ENCODE measurements at regions not wholly inside any gene's neighbourhood (a gene's known extent, or its start where the extent isn't known, plus 50 kb on each side); places are given as distances from the start of the nearest gene placed in this dataset.

DNA sequence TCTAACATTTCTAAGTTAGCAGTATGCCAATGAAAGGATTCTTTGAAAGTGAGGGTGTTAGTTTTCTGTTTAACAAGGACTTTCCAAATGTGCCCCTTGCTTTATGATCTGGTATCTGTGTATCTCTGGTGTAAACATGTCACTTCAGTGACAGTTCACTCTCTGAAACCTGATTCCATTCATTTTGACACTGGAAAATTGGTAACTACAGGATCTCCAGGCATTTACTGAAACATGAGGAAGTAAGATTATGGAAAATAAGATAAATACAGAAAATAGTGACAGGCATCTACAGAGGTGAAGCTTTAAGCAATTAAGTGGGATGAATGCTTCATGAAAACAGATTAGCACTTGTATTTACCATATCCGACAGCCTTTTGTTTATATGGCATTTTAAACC is 101.6 kb upstream of the MYO16 start:
- Histone ChIP-seq H3K4me3 (ENCODE audit: low read length) (no peak overlapping the region), H3K9me2 (replicated peaks; ENCODE audit: low read length) (no peaks in the 10 kb centered on the region), H3K9me3 (ENCODE audit: low read length) (no peaks in the 10 kb centered on the region), H3K27me3 (ENCODE audit: low read length) (0 out of 2 replicates have a peak, but pooled peaks cover 10% of the 10 kb centered on the region), H4K20me1 (ENCODE audit: low read length) (no peaks in the 10 kb centered on the region), H3K4me1 (ENCODE audit: insufficient read depth, low read length) (no peaks in the 10 kb centered on the region), H3K79me2 (ENCODE audit: low read length) (no peaks in the 10 kb centered on the region), H2AFZ (ENCODE audit: low read length) (no peak overlapping the region), H3K27ac (ENCODE audit: low read length) (no peak overlapping the region), H3K4me2 (ENCODE audit: low read length) (no peak overlapping the region), H3K36me3 (ENCODE audit: low read depth, low read length) (no peaks in the 10 kb centered on the region), H3K9ac (ENCODE audit: low read length) (no peak overlapping the region), H3F3A (ENCODE audit: low read length, unreplicated experiment) (no peaks in the 10 kb centered on the region)
- BruUV-seq (replicated peaks), result no TSS peak
- POLR2A ChIA-PET (ENCODE audit: unreplicated experiment), result no interaction called here
- no peak for ATAC-seq
- DNase-seq, result no peak
- CTCF ChIA-PET, result no interaction called here
- intact Hi-C loops (cut with micrococcal nuclease), result no loop called here
- TF ChIP-seq EZH2phosphoT487 (IDR thresholded peaks at IDR 0.05; ENCODE audit: borderline replicate concordance, low read length) (no peak), EZH2 (IDR thresholded peaks at IDR 0.05; ENCODE audit: low read length, unreplicated experiment) (no peak)
- TF ChIP-seq, protein P1, sequence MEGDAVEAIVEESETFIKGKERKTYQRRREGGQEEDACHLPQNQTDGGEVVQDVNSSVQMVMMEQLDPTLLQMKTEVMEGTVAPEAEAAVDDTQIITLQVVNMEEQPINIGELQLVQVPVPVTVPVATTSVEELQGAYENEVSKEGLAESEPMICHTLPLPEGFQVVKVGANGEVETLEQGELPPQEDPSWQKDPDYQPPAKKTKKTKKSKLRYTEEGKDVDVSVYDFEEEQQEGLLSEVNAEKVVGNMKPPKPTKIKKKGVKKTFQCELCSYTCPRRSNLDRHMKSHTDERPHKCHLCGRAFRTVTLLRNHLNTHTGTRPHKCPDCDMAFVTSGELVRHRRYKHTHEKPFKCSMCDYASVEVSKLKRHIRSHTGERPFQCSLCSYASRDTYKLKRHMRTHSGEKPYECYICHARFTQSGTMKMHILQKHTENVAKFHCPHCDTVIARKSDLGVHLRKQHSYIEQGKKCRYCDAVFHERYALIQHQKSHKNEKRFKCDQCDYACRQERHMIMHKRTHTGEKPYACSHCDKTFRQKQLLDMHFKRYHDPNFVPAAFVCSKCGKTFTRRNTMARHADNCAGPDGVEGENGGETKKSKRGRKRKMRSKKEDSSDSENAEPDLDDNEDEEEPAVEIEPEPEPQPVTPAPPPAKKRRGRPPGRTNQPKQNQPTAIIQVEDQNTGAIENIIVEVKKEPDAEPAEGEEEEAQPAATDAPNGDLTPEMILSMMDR (conservative IDR thresholded peaks at IDR 0.05; ENCODE audit: low read depth, low read length), result no peak

DNA sequence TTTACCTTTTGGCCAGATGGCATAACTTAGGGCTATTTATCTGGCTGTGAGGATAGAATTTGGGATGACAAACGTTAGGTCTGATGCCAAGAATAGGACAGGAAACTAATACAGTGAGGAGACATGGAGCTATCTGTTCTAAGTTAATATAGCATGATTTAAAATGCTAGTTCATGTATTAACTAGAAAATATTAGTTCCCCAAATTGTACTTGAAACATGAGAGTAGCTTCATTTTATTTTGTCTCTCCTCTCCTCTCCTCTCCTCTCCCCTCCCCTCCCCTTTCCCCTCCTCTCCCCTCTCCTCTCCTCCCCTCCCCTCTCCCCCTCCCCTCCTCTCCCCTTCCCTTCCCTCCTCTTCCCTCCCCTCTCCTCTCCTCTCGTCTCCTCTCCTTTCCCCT is 101.1 kb upstream of the MYO16 start:
- H2AFZ ChIP-seq (ENCODE audit: low read length), result no peak overlapping the region
- POLR2A ChIA-PET (ENCODE audit: unreplicated experiment), result no interaction called here
- H3K4me3 ChIP-seq (ENCODE audit: low read length), result no peak overlapping the region
- ATAC-seq, result no peak
- H3K4me2 ChIP-seq (ENCODE audit: low read length), result no peak overlapping the region
- no peak overlapping the region for H3K9ac ChIP-seq (ENCODE audit: low read length)
- H3F3A ChIP-seq (ENCODE audit: low read length, unreplicated experiment), result no peaks in the 10 kb centered on the region
- intact Hi-C loops (cut with micrococcal nuclease), result no loop called here
- H4K20me1 ChIP-seq (ENCODE audit: low read length), result no peaks in the 10 kb centered on the region
- CTCF ChIA-PET, result no interaction called here
- H3K4me1 ChIP-seq (ENCODE audit: insufficient read depth, low read length), result no peaks in the 10 kb centered on the region
- no peaks in the 10 kb centered on the region for H3K36me3 ChIP-seq (ENCODE audit: low read depth, low read length)
- H3K9me2 ChIP-seq (replicated peaks; ENCODE audit: low read length), result no peaks in the 10 kb centered on the region
- no TSS peak for BruUV-seq (replicated peaks)
- DNase-seq, result no peak
- no peaks in the 10 kb centered on the region for H3K79me2 ChIP-seq (ENCODE audit: low read length)
- H3K9me3 ChIP-seq (ENCODE audit: low read length), result no peaks in the 10 kb centered on the region
- no peak for TF ChIP-seq EZH2phosphoT487 (IDR thresholded peaks at IDR 0.05; ENCODE audit: borderline replicate concordance, low read length)
- no peak for TF ChIP-seq EZH2 (IDR thresholded peaks at IDR 0.05; ENCODE audit: low read length, unreplicated experiment)
- TF ChIP-seq, protein P1 (conservative IDR thresholded peaks at IDR 0.05; ENCODE audit: low read depth, low read length), result no peak
- H3K27ac ChIP-seq (ENCODE audit: low read length), result no peak overlapping the region
- H3K27me3 ChIP-seq (ENCODE audit: low read length), result 0 out of 2 replicates have a peak, but pooled peaks cover 5% of the 10 kb centered on the region

DNA sequence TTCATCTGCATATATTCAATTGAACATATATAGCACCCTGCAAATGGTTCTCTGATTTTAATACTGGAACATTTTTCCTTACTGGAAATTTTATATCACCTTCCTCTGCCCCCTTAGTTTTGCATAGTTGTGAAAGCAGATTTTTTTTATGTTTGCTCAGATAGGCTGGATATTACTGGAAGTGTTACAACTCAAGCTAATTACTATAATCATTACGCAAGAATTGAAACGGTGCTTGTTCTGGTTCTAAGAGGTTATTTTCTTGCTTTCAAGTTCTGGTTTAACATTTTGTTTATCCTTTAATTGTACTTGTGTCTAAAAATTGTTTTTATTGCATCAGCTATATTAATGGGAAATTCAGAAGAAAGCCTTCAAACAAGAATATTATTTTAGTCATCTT is 95.6 kb upstream of the MYO16 start:
- H3F3A ChIP-seq (ENCODE audit: low read length, unreplicated experiment), result no peaks in the 10 kb centered on the region
- H3K79me2 ChIP-seq (ENCODE audit: low read length), result no peaks in the 10 kb centered on the region
- TF ChIP-seq EZH2 (IDR thresholded peaks at IDR 0.05; ENCODE audit: low read length, unreplicated experiment), result no peak
- TF ChIP-seq, protein P1 (conservative IDR thresholded peaks at IDR 0.05; ENCODE audit: low read depth, low read length), result no peak
- no peak for TF ChIP-seq EZH2phosphoT487 (IDR thresholded peaks at IDR 0.05; ENCODE audit: borderline replicate concordance, low read length)
- no peak overlapping the region for H2AFZ ChIP-seq (ENCODE audit: low read length)
- no peak overlapping the region for H3K4me2 ChIP-seq (ENCODE audit: low read length)
- no peaks in the 10 kb centered on the region for H3K4me1 ChIP-seq (ENCODE audit: insufficient read depth, low read length)
- H4K20me1 ChIP-seq (ENCODE audit: low read length), result no peaks in the 10 kb centered on the region
- H3K27ac ChIP-seq (ENCODE audit: low read length), result no peak overlapping the region
- no peak overlapping the region for H3K9ac ChIP-seq (ENCODE audit: low read length)
- no peak overlapping the region for H3K4me3 ChIP-seq (ENCODE audit: low read length)
- no peaks in the 10 kb centered on the region for H3K9me2 ChIP-seq (replicated peaks; ENCODE audit: low read length)
- intact Hi-C loops (cut with micrococcal nuclease), result no loop called here
- no peaks in the 10 kb centered on the region for H3K36me3 ChIP-seq (ENCODE audit: low read depth, low read length)
- H3K9me3 ChIP-seq (ENCODE audit: low read length), result no peaks in the 10 kb centered on the region
- no TSS peak for BruUV-seq (replicated peaks)
- CTCF ChIA-PET, result no interaction called here
- ATAC-seq (no peak), DNase-seq (no peak)
- no peaks in the 10 kb centered on the region for H3K27me3 ChIP-seq (ENCODE audit: low read length)
- POLR2A ChIA-PET (ENCODE audit: unreplicated experiment), result no interaction called here
